Hepatocyte (in vitro differentiated cells): ENCODE measurements at regions not wholly inside any gene's neighbourhood (a gene's known extent, or its start where the extent isn't known, plus 50 kb on each side); places are given as distances from the start of the nearest gene placed in this dataset.
"Not testable (repeated sequence)": the region's sequence is repeated elsewhere in the genome, so short reads cannot be mapped to it uniquely, and the experiment has no call there.

Source experiments
- DNase-seq: peaks from one replicate; pipeline ENCODE4 v3.0.0-alpha.2; 2016; ENCODE audit warnings: low spot score
- H2AFZ ChIP-seq: fragments of 200-600 bp; sonication (generic); 2 replicates; pipeline ENCODE4 v1.6.0; 2016; ENCODE audit warnings: antibody characterized with exemption, mild to moderate bottlenecking
- H3K27ac ChIP-seq: fragments of 200-600 bp; sonication (generic); 2 replicates; pipeline ENCODE4 v1.5.1; 2016; ENCODE audit warnings: mild to moderate bottlenecking
- H3K27me3 ChIP-seq: fragments of 200-600 bp; sonication (generic); 2 replicates; pipeline ENCODE4 v1.6.1; 2016
- H3K36me3 ChIP-seq: fragments of 200-600 bp; sonication (generic); replicated peaks from 2 replicates; pipeline ENCODE4 v1.5.1; 2016; ENCODE audit warnings: low read depth; ENCODE audit not compliant: insufficient read depth
- H3K4me1 ChIP-seq: fragments of 200-600 bp; sonication (generic); 2 replicates; pipeline ENCODE4 v1.5.1; 2016; ENCODE audit warnings: mild to moderate bottlenecking, moderate library complexity; ENCODE audit not compliant: insufficient read depth
- H3K4me2 ChIP-seq: fragments of 200-600 bp; sonication (generic); 2 replicates; pipeline ENCODE4 v1.6.0; 2016
- H3K4me3 ChIP-seq: fragments of 200-600 bp; sonication (generic); 2 replicates; pipeline ENCODE4 v1.5.1; 2016; ENCODE audit warnings: mild to moderate bottlenecking
- H3K79me2 ChIP-seq: fragments of 200-600 bp; sonication (generic); 2 replicates; pipeline ENCODE4 v1.6.0; 2017; ENCODE audit warnings: mild to moderate bottlenecking
- H3K9me2 ChIP-seq: fragments of 200-600 bp; sonication (generic); replicated peaks from 2 replicates; pipeline ENCODE4 v1.6.0; 2017; ENCODE audit warnings: mild to moderate bottlenecking; ENCODE audit not compliant: insufficient read depth
- H3K9me3 ChIP-seq: fragments of 200-600 bp; sonication (generic); 2 replicates; pipeline ENCODE4 v1.5.1; 2016; ENCODE audit warnings: low read depth, mild to moderate bottlenecking
- H4K20me1 ChIP-seq: fragments of 200-600 bp; sonication (generic); 2 replicates; pipeline ENCODE4 v1.6.0; 2016; ENCODE audit warnings: mild to moderate bottlenecking; ENCODE audit not compliant: insufficient read depth, poor library complexity, severe bottlenecking
- CTCF ChIP-seq: fragments of 200-600 bp; sonication (generic); IDR thresholded peaks from 2 replicates; pipeline ENCODE4 v1.5.1; 2016; ENCODE audit warnings: antibody characterized with exemption, mild to moderate bottlenecking; ENCODE audit not compliant: poor library complexity
- EZH2 ChIP-seq: fragments of 200-600 bp; sonication (generic); IDR thresholded peaks from 2 replicates; pipeline ENCODE4 v1.6.1; 2016; ENCODE audit warnings: antibody characterized with exemption, mild to moderate bottlenecking, borderline replicate concordance
- EZH2phosphoT487 ChIP-seq: fragments of 200-600 bp; sonication (generic); IDR thresholded peaks from one replicate; pipeline ENCODE4 v1.6.1; 2018; ENCODE audit warnings: antibody characterized with exemption, mild to moderate bottlenecking, low read depth, moderate library complexity; ENCODE audit not compliant: unreplicated experiment, severe bottlenecking
- WGBS: methylation state at CpG from one replicate; pipeline ENCODE4 v1.1.6; 2016; ENCODE audit warnings: low lambda C conversion rate; ENCODE audit errors: missing lambda C conversion rate; 5-methylcytosine and 5-hydroxymethylcytosine counted together

GRCh38 chr6:112443179-112444065 is 96.3 kb downstream of the RFPL4B start:
- Histone ChIP-seq H3K9me2 (no peaks in the 10 kb centered on the region), H2AFZ (no peak overlapping the region), H3K9me3 (no peaks in the 10 kb centered on the region), H3K27me3 (no peaks in the 10 kb centered on the region), H3K27ac (no peak overlapping the region), H3K36me3 (no peaks in the 10 kb centered on the region), H3K4me2 (no peak overlapping the region), H4K20me1 (no peaks in the 10 kb centered on the region), H3K4me1 (peaks cover 7% of the 10 kb centered on the region), H3K79me2 (no peaks in the 10 kb centered on the region), H3K4me3 (no peak overlapping the region)
- TF ChIP-seq CTCF (no peak), EZH2 (no peak), EZH2phosphoT487 (no peak)
- 75% methylated on average over 6 of the region's 6 CpGs for WGBS
- peak; percentile 20 for DNase-seq

GRCh38 chr6:112448786-112449185 is 101.7 kb downstream of the RFPL4B start:
- not testable (repeated sequence) for H3K27ac ChIP-seq, H4K20me1 ChIP-seq, H3K4me1 ChIP-seq, H3K9me3 ChIP-seq, DNase-seq, H3K4me3 ChIP-seq, H3K4me2 ChIP-seq, H3K27me3 ChIP-seq, H3K36me3 ChIP-seq, H3K9me2 ChIP-seq, H3K79me2 ChIP-seq, H2AFZ ChIP-seq
- WGBS, result 86% methylated on average over 3 of the region's 3 CpGs

- Histone ChIP-seq H3K4me2 (no peak overlapping the region), H3K27me3 (no peaks in the 10 kb centered on the region), H2AFZ (no peak overlapping the region), H3K9me3 (no peaks in the 10 kb centered on the region), H3K4me1 (no peaks in the 10 kb centered on the region), H3K27ac (no peak overlapping the region), H3K36me3 (no peaks in the 10 kb centered on the region), H3K79me2 (no peaks in the 10 kb centered on the region), H3K9me2 (no peaks in the 10 kb centered on the region), H3K4me3 (no peak overlapping the region), H4K20me1 (no peaks in the 10 kb centered on the region)
- TF ChIP-seq CTCF, result no peak
- TF ChIP-seq EZH2, result no peak
- TF ChIP-seq EZH2phosphoT487, result no peak
- no peak for DNase-seq
Measured at GRCh38 chr6:112450663-112451062, 103.5 kb downstream of the RFPL4B start.

- TF ChIP-seq EZH2phosphoT487, result no peak
- TF ChIP-seq CTCF, result no peak
- TF ChIP-seq EZH2, result no peak
- Histone ChIP-seq H3K9me2 (no peaks in the 10 kb centered on the region), H2AFZ (no peak overlapping the region), H3K79me2 (no peaks in the 10 kb centered on the region), H3K4me3 (no peak overlapping the region), H3K4me2 (no peak overlapping the region), H4K20me1 (no peaks in the 10 kb centered on the region), H3K4me1 (no peaks in the 10 kb centered on the region), H3K27me3 (no peaks in the 10 kb centered on the region), H3K9me3 (no peaks in the 10 kb centered on the region), H3K27ac (no peak overlapping the region), H3K36me3 (no peaks in the 10 kb centered on the region)
- no peak for DNase-seq
- WGBS, result 88% methylated on average over 1 of the region's 1 CpG
Measured at GRCh38 chr6:112457886-112458285, 110.8 kb downstream of the RFPL4B start.
